NOMO-1 (cell line): ENCODE measurements at regions not wholly inside any gene's neighbourhood (a gene's known extent, or its start where the extent isn't known, plus 50 kb on each side); places are given as distances from the start of the nearest gene placed in this dataset.

Source experiments
- DNase-seq, 2 experiments: peaks; one replicate each; lab custom pipeline; 2025; ENCODE audit not compliant: unreplicated experiment in 2 of 2; lab: John Stamatoyannopoulos, UW

DNA sequence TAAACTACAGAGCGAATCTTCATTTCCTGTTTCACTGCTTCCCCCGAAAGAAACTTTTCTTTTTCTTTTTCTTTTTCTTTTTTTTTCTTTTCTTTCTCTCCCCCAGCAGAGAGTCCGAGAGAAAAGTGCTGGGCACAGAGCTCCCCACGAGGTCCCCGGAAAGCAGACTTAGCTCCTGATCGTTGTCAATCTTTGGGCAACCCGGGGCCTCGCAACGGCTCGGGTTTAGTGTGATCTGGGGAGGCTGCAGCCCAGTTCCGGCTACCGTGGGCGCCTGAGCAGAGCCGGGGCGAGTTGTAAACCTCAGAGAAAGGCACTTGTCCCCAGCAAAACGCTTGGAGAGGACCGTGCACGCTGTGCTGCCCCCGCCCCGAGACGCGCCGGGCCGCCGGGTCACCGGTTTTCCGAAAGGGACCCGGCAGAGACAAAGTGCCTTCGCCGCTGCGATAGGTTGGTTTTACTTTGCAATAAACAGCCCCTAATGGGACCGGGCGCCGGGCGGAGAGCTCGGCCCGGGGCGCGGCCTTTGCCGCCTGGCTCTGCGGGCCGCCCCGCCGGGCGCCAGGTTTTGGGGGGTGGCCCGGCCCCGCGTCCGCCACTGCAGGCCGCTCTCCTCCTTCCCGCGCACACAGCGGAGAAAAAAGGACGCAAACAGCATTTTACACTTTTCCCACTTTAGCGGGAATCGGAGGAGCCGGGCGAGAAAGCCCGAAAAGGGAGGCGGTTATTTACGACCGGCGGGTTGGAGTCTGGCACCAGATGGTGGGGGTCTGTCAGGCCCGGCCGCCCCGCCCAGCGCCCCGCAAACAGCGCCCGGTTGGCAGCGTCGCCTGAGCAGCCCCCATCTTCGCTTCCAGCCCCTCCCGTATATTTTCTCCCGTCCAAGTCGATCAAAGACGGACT is 136.0 kb downstream of the INSIG2 start:
- DNase-seq, result peak in 1 of 2 experiments; percentile 14

GRCh38 chr2:118223511-118223991 is 135.3 kb downstream of the INSIG2 start:
- no peak for DNase-seq

DNA sequence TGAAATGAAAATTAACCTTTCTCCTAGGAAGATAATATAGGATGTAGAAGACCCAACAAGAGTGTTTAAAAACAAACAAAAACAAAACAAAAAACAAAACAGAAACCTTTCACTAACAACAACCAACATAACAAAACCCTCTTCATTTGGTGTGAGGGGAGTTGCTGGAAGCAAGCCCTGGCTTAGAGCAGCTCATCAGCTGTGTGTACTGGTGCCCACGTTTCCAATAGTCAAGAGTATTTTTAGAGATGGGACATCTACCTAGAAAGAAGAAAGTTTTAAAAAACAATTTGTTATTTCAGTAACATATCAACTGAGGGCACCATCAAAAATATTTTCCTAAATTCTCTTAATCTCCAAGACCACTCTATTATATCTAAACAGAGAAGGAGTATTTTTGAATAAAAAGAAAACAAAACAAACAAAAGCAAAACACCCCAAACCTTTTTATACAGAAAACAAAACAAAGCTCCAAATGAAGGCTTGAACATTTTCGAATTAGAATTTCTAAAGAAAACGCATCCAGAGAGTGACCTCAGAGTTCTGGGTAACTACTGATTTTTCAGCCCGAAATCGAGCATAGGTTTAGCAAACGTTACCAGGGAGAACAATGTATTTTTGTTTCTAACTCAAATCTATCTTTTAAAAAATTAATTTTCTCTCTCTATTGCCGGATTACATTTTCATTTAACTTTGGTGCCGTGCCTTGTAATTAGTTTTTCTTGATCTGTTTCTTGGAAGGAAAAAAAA is 134.6 kb downstream of the INSIG2 start:
- DNase-seq, result no peak

DNA sequence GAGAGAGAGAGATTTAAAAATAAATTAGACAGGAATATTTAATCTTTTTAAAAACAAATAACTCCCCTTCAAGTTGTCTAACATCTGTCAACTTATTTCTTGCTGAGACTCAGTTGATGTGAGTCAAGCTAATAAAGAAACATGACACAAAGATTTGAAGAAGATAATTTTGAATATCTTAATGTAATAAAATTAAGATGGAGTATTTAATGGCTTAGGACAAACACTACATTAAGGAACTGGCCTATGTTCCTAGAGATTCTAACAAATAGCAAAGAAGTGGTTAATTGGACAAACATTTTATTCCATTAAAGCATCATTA is 134.0 kb downstream of the INSIG2 start:
- DNase-seq, result no peak

DNA sequence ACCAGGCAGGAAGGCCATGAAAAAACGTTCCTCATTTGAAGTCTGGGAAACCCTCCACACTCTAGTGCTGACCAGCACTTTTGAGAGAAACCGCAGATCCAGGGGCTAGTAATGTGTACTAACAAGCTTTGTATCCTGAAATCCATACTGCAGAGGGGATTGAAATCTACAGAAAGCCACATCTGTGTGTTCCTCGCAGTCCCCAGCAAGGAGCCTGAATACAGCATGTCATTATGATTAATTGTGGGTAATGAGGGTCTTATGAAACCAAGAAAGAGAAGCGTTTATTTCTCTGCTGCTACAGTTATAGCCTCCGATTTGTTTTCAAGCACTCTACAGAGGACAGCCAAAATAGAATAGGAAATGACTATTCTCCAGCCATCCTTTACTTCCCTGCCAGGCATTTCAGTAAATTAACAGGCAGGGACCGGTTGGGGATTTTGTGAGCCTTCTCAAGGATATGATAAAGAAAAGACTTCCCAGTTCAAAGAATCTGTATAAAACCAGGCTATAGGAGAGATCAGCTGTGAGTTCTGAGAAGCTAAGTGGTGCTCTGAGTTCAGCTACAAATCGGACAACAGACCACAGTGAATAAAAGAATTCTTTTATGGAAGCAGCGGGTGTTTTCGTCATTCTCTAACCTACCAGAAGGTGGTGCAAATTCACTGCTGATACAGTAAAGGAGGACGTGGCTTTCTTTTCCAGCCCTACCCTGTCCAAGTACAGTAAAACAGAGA is 133.4 kb downstream of the INSIG2 start:
- peak; percentile 24 to 70 for DNase-seq

DNA sequence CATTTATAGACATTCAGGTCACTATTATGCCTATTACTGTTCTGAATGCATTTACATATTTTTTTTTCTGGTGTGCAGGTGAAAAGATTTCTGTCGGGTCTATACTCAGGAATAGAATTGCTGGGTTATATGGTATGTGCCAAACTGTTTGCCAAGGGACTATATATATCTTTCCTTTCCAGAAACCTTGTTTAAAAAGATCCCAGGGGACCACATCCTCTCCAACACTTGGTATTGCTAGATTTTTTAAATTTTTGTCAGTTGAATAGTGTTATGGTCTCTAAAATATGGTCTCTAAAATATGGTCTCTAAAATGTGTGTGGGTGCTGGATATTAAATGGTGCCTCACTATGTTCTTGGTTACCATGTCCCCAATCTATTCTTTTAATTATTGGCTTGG is 131.3 kb downstream of the INSIG2 start:
- no peak for DNase-seq

- no peak for DNase-seq
These were observed 128.0 kb downstream of the INSIG2 start for GRCh38 chr2:118216224-118216623.

- DNase-seq, result no peak
These were observed 121.5 kb downstream of the INSIG2 start for GRCh38 chr2:118209727-118210126.

GRCh38 chr2:118207889-118208288 is 119.6 kb downstream of the INSIG2 start:
- DNase-seq, result no peak

- DNase-seq, result peak in 1 of 2 experiments; percentile 43
These were observed 114.5 kb downstream of the INSIG2 start for GRCh38 chr2:118202707-118203303.

- no peak for DNase-seq
These were observed 110.0 kb downstream of the INSIG2 start for GRCh38 chr2:118198268-118198667.

- DNase-seq, result no peak
These were observed 108.9 kb downstream of the INSIG2 start for GRCh38 chr2:118197011-118197675.

DNA sequence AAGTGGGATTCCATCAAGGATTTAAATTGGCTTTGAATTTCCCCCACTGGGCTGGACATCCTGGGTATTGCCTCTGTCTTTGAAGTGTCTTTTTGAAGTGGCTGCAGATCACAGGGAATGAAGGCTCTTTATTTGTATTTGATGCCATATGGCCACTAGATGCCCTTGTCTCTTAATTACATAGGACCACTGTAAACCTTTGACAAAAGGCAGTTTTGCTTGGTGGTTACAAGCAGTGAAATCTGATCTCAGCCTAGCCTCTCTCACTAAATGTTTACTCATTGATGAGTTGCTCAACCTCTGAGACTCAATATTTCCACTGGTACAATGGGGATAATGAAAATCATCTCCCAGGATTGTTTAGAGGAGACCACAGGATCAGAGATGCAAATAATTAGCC is 102.2 kb downstream of the INSIG2 start:
- DNase-seq, result no peak

- DNase-seq, result no peak
These were observed 98.6 kb downstream of the INSIG2 start for GRCh38 chr2:118186858-118187254.

DNA sequence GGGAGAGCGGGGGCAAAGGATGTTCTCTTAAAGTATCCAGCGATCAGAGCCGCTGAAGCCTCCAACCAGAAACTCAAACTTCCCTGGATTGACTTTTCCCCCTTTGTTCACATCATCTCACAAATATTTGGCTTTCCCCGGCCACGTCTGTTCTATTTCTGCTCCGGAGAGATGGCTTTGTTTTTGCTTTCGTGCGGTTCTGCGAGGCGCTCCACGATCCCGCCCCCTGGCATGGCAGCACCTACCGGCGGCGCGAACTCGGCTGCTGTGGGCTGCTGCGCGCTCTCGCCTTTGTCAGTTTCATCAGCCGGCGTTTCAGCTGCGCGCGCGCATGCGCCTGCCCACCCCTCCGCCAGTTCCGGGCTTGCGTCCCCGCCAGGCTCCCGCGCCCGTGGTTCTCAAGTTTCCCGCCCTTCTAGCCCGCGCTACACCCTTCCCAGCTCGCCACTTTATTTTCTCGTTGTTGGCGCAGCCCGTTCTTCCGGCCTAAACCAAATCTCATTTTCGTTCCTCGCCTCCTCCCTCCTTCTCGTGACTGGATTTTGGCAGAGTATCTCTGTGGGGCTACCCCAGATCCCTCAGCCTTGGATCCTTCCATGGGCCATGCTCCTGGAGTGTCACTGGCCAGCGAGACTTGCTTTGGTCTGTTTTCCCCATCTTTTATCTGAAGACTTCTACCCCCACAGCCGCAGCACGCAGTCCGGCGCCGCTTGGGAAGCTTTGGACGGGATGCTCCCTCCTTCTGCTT is 98.0 kb downstream of the INSIG2 start:
- DNase-seq, result peak; percentile 78 to 83

GRCh38 chr2:118185210-118186109 is 97.2 kb downstream of the INSIG2 start:
- peak; percentile 28 to 40 for DNase-seq

GRCh38 chr2:118183381-118183780 is 95.1 kb downstream of the INSIG2 start:
- DNase-seq, result no peak

DNA sequence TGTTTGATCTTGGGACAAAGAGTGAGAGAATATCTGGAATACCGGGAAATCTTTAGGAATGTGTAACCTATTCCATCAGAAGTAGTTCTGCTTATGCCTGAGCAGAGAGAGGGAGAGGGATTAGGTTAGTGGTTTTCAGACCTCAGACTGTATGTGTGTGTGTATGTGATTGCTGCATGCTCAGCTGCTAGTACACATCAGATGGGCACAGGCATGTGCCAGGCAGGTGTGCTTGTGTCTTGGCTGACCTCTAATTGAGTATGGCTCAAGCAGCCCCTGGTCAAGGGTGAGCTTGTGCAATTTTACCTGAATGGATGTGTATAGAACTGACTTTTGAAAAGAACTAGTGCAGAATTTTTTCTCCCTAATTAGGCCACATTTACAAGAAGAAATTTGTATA is 91.2 kb downstream of the INSIG2 start:
- no peak for DNase-seq

DNA sequence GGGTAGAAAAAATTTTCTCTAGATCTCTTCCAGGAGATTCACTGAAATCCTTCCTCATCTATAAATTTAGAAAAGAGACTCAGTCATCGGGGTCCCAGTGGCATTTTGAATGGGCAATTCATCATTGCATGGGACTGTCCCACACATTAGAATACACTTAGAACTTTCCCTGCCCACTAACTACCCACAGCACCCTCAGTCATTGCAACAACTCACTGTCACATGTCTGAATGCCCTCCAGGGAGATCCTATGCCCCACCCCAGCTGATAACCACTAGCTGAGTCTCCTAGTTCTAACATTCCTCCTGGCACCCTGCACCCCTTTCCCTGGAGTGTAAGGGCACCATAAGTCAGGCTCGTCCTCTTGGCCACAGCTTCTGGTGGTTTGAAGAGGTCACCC is 89.6 kb downstream of the INSIG2 start:
- no peak for DNase-seq
